ENCODE measurements at regions not wholly inside any gene's neighbourhood (a gene's known extent, or its start where the extent isn't known, plus 50 kb on each side); places are given as distances from the start of the nearest gene placed in this dataset.

- TF ChIP-seq POLR2A (IDR thresholded peaks at IDR 0.05) (no peak), CTCF (IDR thresholded peaks at IDR 0.05) (no peak), POLR2AphosphoS5 (IDR thresholded peaks at IDR 0.05) (no peak)
Measured at GRCh38 chr13:76148926-76149325, 512.8 kb downstream of the LMO7 start.

Data from upper lobe of left lung (tissue), 4 donors.